Mammary epithelial cell (primary cell): ENCODE measurements at regions not wholly inside any gene's neighbourhood (a gene's known extent, or its start where the extent isn't known, plus 50 kb on each side); places are given as distances from the start of the nearest gene placed in this dataset.

Source experiments
- CTCF ChIP-seq, 2 donors: IDR thresholded peaks in 1 of 2; conservative IDR thresholded peaks in 1 of 2; 2 replicates each; pipeline ENCODE4 v1.5.1; 2011 to 2012; ENCODE audit warnings: inconsistent platforms in 2 of 2, low read length in 2 of 2, mild to moderate bottlenecking in 2 of 2, control low read depth in 1 of 2, low read depth in 1 of 2; ENCODE audit not compliant: insufficient read depth in 1 of 2; ENCODE audit errors: extremely low read depth in 1 of 2
- EZH2 ChIP-seq: IDR thresholded peaks from 2 replicates; pipeline ENCODE4 v1.6.1; 2012; ENCODE audit warnings: low read length, inconsistent platforms, borderline replicate concordance

GRCh38 chr10:45151467-45152214 lies 150.9 kb downstream of the ZNF22 start:
- TF ChIP-seq CTCF (conservative IDR thresholded peaks at IDR 0.05 in 1 of 2, IDR thresholded peaks at IDR 0.05 in 1 of 2; ENCODE audit: extremely low read depth in 1 of 2, insufficient read depth in 1 of 2, low read depth in 1 of 2, low read length in 2 of 2): no peak
- no peak for TF ChIP-seq EZH2
